Calu3 (cell line): ENCODE measurements at regions not wholly inside any gene's neighbourhood (a gene's known extent, or its start where the extent isn't known, plus 50 kb on each side); places are given as distances from the start of the nearest gene placed in this dataset.

Experiments
- BruUV-seq: library from RNA; stranded (reverse); fragments of 400-500 nt; replicated peaks from 2 replicates; lab custom pipeline; 2021; lab: Mats Ljungman, UMichigan
- CTCF ChIA-PET: fragments of 300-600 bp; sonication (Branson Sonifier 250); formaldehyde crosslinking; loops from one replicate; lab custom pipeline; 2022; ENCODE audit warnings: antibody characterized with exemption; lab: Charles Lee
- DNase-seq: peaks from one replicate; pipeline ENCODE4 v3.0.0; 2022
- H3K27ac Mint-ChIP-seq: one replicate; pipeline ENCODE4 v1.8.0; 2022; ENCODE audit warnings: mixed read lengths; ENCODE audit not compliant: unreplicated experiment
- H3K27me3 Mint-ChIP-seq: one replicate; pipeline ENCODE4 v1.8.0; 2022; ENCODE audit warnings: mixed read lengths; ENCODE audit not compliant: unreplicated experiment
- H3K36me3 Mint-ChIP-seq: one replicate; pipeline ENCODE4 v1.8.0; 2022; ENCODE audit warnings: mild to moderate bottlenecking, moderate library complexity, mixed read lengths; ENCODE audit not compliant: insufficient read depth, unreplicated experiment
- H3K4me1 Mint-ChIP-seq: one replicate; pipeline ENCODE4 v1.8.0; 2022; ENCODE audit warnings: mild to moderate bottlenecking, low read depth, mixed read lengths; ENCODE audit not compliant: unreplicated experiment
- H3K4me3 Mint-ChIP-seq: one replicate; pipeline ENCODE4 v1.8.0; 2022; ENCODE audit warnings: mild to moderate bottlenecking, low read depth, moderate library complexity, mixed read lengths; ENCODE audit not compliant: unreplicated experiment
- H3K9me3 Mint-ChIP-seq: one replicate; pipeline ENCODE4 v1.8.0; 2022; ENCODE audit warnings: low read depth, mixed read lengths; ENCODE audit not compliant: unreplicated experiment
- CTCF ChIP-seq: fragments of 200-600 bp; IDR thresholded peaks from one replicate; pipeline ENCODE4 v1.8.0; 2022; ENCODE audit warnings: antibody characterized with exemption; ENCODE audit not compliant: unreplicated experiment
- intact Hi-C: fragments of 100-400 bp; cut with micrococcal nuclease; formaldehyde crosslinking; loops from one replicate; pipeline ENCODE4 v1.10.0; 2022; ENCODE audit not compliant: unreplicated experiment

- Mint-ChIP-seq H3K27ac (no peak overlapping the region), H3K36me3 (no peaks in the 10 kb centered on the region), H3K27me3 (peaks cover 26% of the 10 kb centered on the region), H3K4me3 (no peak overlapping the region), H3K4me1 (no peaks in the 10 kb centered on the region), H3K9me3 (no peaks in the 10 kb centered on the region)
- BruUV-seq: no TSS peak
- CTCF ChIA-PET: interaction anchor here (0.6 kb wide), 1 partner anchor 276 kb away, joined by 3 read pairs; no protein-coding TSS in a partner anchor
- intact Hi-C loops: no loop called here
- DNase-seq: no peak
- no peak for TF ChIP-seq CTCF
Observed at GRCh38 chr12:131345521-131346436, 365.1 kb upstream of the SFSWAP start.

DNA sequence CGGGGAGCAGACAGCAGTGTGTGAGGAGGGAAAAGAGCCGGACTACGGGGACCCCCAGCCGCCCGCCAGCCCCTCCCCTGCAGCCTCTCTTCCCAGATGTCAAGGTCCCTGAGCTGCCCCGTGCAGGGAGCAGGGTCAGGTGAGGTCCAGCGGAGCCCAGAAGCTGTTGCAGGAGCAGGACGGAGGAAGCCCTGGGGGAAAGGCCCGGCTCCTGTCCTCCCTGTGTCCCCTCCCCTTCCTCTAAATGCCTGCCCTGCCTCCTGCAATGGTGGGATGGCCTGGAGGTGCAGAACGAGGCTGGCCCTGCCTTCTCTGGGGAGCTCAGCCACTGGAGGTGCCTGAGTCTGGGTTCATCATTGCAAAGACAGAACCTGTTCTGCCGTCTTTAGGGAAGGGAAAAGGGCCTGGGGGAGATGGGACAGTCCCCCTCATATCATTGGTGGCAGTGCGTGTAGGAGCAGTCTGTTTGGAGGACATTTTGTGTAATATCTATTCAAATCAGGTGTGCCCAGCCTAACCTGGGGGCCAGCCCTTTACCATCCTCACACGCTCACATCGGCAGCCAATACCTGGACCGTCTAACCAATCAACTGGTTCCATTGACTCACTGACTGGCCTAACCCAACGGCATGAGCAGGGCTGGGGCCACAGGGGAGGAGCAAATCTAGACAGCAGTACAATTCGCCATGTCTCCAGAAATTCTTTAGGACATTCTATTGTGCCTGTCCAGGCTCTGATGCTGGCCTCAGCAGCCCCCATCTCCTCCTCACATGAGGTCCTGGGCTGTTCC, 364.1 kb upstream of the SFSWAP start:
- Mint-ChIP-seq H3K36me3 (no peaks in the 10 kb centered on the region), H3K27me3 (peaks cover 26% of the 10 kb centered on the region), H3K27ac (no peak overlapping the region), H3K4me1 (no peaks in the 10 kb centered on the region), H3K4me3 (no peak overlapping the region), H3K9me3 (no peaks in the 10 kb centered on the region)
- DNase-seq: no peak
- no TSS peak for BruUV-seq
- CTCF ChIA-PET: interaction anchor here (0.6 kb wide), 1 partner anchor 275 kb away, joined by 3 read pairs; no protein-coding TSS in a partner anchor
- intact Hi-C loops: no loop called here
- TF ChIP-seq CTCF: no peak

GRCh38 chr12:131347345-131347714, 363.6 kb upstream of the SFSWAP start:
- H3K4me3 Mint-ChIP-seq: no peak overlapping the region
- CTCF ChIA-PET: no interaction called here
- H3K36me3 Mint-ChIP-seq: no peaks in the 10 kb centered on the region
- TF ChIP-seq CTCF: no peak
- peaks cover 26% of the 10 kb centered on the region for H3K27me3 Mint-ChIP-seq
- no peak for DNase-seq
- no peak overlapping the region for H3K27ac Mint-ChIP-seq
- no TSS peak for BruUV-seq
- intact Hi-C loops: no loop called here
- no peaks in the 10 kb centered on the region for H3K4me1 Mint-ChIP-seq
- H3K9me3 Mint-ChIP-seq: no peaks in the 10 kb centered on the region

DNA sequence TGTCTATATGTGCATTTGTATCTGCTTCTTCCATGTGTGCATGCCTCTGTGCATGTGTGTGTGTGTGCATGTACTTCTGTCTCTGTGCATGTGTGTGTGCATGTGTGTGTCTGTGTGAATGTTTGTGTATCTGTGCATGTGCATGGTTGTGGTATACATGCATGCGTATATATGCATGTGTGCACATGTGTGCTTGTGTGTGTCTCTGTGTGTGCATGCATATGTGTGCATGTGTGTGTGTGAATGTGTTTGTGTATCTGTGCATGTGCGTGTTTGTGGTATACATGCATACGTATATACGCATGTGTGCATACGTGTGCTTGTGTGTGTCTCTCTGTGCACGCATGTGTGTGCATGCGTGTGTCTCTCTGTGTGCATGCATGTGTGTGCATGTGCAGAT, 363.2 kb upstream of the SFSWAP start:
- H3K4me3 Mint-ChIP-seq: no peak overlapping the region
- no peak overlapping the region for H3K27ac Mint-ChIP-seq
- TF ChIP-seq CTCF: no peak
- H3K36me3 Mint-ChIP-seq: no peaks in the 10 kb centered on the region
- intact Hi-C loops: no loop called here
- H3K9me3 Mint-ChIP-seq: no peaks in the 10 kb centered on the region
- no peak for DNase-seq
- H3K4me1 Mint-ChIP-seq: no peaks in the 10 kb centered on the region
- CTCF ChIA-PET: no interaction called here
- BruUV-seq: no TSS peak
- H3K27me3 Mint-ChIP-seq: peaks cover 26% of the 10 kb centered on the region
